Lower leg skin (tissue), 3 donors: ENCODE measurements at regions not wholly inside any gene's neighbourhood (a gene's known extent, or its start where the extent isn't known, plus 50 kb on each side); places are given as distances from the start of the nearest gene placed in this dataset.

Source experiments
- POLR2A ChIP-seq, 2 donors: fragments of 450-650 bp; IDR thresholded peaks; one replicate each; pipeline ENCODE4 v1.6.1; 2016 to 2017; ENCODE audit warnings: antibody characterized with exemption in 2 of 2, mild to moderate bottlenecking in 1 of 2, moderate library complexity in 1 of 2
- TF ChIP-seq, protein P1 (sequence below), 3 donors: fragments of 450-650 bp; IDR thresholded peaks; one replicate each; pipeline ENCODE4 v1.5.1; 2016; ENCODE audit warnings: antibody characterized with exemption in 3 of 3, mild to moderate bottlenecking in 3 of 3, moderate library complexity in 2 of 3

DNA sequence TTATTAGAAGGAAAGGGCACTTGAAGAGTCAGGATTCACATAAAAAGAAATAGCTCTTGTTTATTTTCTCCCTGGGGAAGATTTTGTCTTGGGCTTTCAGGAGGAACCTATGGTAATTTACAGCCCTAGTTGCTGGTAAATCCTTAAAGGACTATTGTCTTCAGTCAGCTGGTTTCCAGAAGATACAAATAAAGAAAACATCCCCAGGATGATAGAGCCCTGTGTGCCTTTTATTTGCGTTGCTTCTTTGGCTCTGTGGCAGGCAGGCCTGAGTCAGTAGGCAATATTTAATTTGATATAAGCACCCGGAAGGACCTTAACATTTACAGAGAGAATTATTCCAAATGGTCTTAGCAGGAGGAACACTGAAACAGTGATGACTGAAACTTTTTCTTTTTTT is 131.0 kb upstream of the SLC34A2 start:
- TF ChIP-seq, protein P1, sequence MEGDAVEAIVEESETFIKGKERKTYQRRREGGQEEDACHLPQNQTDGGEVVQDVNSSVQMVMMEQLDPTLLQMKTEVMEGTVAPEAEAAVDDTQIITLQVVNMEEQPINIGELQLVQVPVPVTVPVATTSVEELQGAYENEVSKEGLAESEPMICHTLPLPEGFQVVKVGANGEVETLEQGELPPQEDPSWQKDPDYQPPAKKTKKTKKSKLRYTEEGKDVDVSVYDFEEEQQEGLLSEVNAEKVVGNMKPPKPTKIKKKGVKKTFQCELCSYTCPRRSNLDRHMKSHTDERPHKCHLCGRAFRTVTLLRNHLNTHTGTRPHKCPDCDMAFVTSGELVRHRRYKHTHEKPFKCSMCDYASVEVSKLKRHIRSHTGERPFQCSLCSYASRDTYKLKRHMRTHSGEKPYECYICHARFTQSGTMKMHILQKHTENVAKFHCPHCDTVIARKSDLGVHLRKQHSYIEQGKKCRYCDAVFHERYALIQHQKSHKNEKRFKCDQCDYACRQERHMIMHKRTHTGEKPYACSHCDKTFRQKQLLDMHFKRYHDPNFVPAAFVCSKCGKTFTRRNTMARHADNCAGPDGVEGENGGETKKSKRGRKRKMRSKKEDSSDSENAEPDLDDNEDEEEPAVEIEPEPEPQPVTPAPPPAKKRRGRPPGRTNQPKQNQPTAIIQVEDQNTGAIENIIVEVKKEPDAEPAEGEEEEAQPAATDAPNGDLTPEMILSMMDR (IDR thresholded peaks at IDR 0.05) = no peak
- no peak for TF ChIP-seq POLR2A (IDR thresholded peaks at IDR 0.05)
